Breast epithelium (tissue), 4 donors: ENCODE measurements at regions not wholly inside any gene's neighbourhood (a gene's known extent, or its start where the extent isn't known, plus 50 kb on each side); places are given as distances from the start of the nearest gene placed in this dataset.

Experiments
- DNase-seq, 2 donors: peaks; one replicate each; pipeline ENCODE4 v3.0.0-alpha.2; 2019; ENCODE audit warnings: low spot score in 2 of 2
- H3K27ac ChIP-seq, 2 donors: fragments of 200-600 bp; sonication (generic) in 1 of 2; one replicate each; pipeline ENCODE4 v1.5.1; 2016 to 2019; ENCODE audit warnings: mild to moderate bottlenecking in 1 of 2
- H3K27me3 ChIP-seq, 2 donors: fragments of 200-600 bp; sonication (generic) in 1 of 2; one replicate each; pipeline versions ENCODE4 v1.5.1 to v1.6.0; 2017 to 2019; ENCODE audit warnings: control low read depth in 1 of 2, mild to moderate bottlenecking in 1 of 2
- H3K36me3 ChIP-seq: fragments of 200-600 bp; one replicate; pipeline ENCODE4 v1.5.1; 2019
- H3K4me1 ChIP-seq, 2 donors: fragments of 200-600 bp; sonication (generic); one replicate each; pipeline ENCODE4 v1.5.1; 2016 to 2019; ENCODE audit warnings: control low read depth in 1 of 2
- H3K4me3 ChIP-seq, 3 donors: fragments of 200-600 bp; sonication (generic); 1 replicate in 2 of 3; 2 replicates in 1 of 3; pipeline ENCODE4 v1.5.1; 2016 to 2019; ENCODE audit warnings: mild to moderate bottlenecking in 3 of 3, moderate library complexity in 2 of 3
- H3K9me3 ChIP-seq, 2 donors: fragments of 200-600 bp; sonication (generic) in 1 of 2; one replicate each; pipeline ENCODE4 v1.5.1; 2016 to 2019; ENCODE audit warnings: control low read depth in 1 of 2
- POLR2A ChIP-seq: fragments of 450-650 bp; IDR thresholded peaks from one replicate; pipeline ENCODE4 v1.6.1; 2016; ENCODE audit warnings: antibody characterized with exemption, mild to moderate bottlenecking, moderate library complexity
- POLR2AphosphoS5 ChIP-seq, 3 donors: sonication (generic); formaldehyde crosslinking; IDR thresholded peaks; one replicate each; pipeline ENCODE4 v1.6.1; 2017; ENCODE audit warnings: antibody characterized with exemption in 3 of 3
- intact Hi-C: fragments of 100-400 bp; cut with DNase I; formaldehyde crosslinking; loops from one replicate; pipeline ENCODE4 v1.15.1; 2023; ENCODE audit warnings: low total_unique reads
- TF ChIP-seq, protein P1 (sequence below), 3 donors: fragments of 450-650 bp; IDR thresholded peaks; one replicate each; pipeline ENCODE4 v1.5.1; 2016 to 2017; ENCODE audit warnings: antibody characterized with exemption in 3 of 3, mild to moderate bottlenecking in 3 of 3, moderate library complexity in 3 of 3

DNA sequence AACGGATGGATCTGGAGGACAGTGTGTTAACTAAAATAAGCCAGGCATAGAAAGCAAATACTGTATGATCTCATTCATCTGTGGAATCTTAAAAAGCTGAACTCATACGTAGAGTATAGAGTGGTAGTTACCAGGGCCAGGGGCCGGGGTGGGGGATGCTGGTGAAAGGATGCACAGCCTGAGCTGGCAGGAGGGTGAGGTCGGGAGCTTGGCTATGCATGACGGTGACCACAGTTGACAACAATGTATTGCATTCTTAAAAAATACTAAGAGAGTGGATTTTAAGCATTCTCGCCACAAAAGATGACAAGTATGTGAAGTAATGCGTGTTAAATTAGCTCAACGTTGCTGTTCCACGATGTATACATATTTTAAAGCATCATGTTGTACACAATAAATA, 351.3 kb downstream of the TMEM121 start:
- Histone ChIP-seq H3K4me1 (no peaks in the 10 kb centered on the region), H3K4me3 (no peak overlapping the region), H3K27me3 (peaks cover 0 to 9% of the 10 kb centered on the region in 2 donors), H3K27ac (no peak overlapping the region), H3K36me3 (no peaks in the 10 kb centered on the region), H3K9me3 (peaks cover 0 to 4% of the 10 kb centered on the region in 2 donors)
- no peak for TF ChIP-seq POLR2AphosphoS5 (IDR thresholded peaks at IDR 0.05)
- TF ChIP-seq POLR2A, result no peak
- TF ChIP-seq, protein P1, sequence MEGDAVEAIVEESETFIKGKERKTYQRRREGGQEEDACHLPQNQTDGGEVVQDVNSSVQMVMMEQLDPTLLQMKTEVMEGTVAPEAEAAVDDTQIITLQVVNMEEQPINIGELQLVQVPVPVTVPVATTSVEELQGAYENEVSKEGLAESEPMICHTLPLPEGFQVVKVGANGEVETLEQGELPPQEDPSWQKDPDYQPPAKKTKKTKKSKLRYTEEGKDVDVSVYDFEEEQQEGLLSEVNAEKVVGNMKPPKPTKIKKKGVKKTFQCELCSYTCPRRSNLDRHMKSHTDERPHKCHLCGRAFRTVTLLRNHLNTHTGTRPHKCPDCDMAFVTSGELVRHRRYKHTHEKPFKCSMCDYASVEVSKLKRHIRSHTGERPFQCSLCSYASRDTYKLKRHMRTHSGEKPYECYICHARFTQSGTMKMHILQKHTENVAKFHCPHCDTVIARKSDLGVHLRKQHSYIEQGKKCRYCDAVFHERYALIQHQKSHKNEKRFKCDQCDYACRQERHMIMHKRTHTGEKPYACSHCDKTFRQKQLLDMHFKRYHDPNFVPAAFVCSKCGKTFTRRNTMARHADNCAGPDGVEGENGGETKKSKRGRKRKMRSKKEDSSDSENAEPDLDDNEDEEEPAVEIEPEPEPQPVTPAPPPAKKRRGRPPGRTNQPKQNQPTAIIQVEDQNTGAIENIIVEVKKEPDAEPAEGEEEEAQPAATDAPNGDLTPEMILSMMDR (IDR thresholded peaks at IDR 0.05), result no peak
- intact Hi-C loops, result loop anchor here (2.0 kb wide), 1 partner anchor 57 kb away; no protein-coding TSS in a partner anchor
- DNase-seq, result no peak

DNA sequence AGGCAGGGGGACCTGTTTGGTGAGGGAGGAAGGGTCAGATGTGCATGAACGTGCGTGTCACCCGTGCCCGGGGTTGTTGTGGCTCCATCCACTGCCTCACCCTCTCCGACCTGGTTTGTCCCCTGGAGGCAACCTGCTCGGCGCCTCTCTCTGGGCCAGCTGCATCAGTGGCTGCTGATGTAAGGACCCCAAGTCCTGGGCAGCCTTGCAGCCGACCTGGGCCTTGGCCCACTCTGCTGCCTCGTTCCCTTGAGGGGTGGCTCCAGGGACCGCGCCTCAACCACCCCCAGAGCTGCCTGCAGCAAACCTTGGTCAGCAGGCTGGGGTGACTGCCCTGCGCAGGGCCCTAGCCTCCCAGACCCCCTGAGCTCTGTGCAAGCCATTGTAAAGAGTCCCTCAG, 351.7 kb downstream of the TMEM121 start:
- Histone ChIP-seq H3K27me3 (peaks cover 0 to 9% of the 10 kb centered on the region in 2 donors), H3K4me3 (no peak overlapping the region), H3K36me3 (no peaks in the 10 kb centered on the region), H3K27ac (no peak overlapping the region), H3K4me1 (no peaks in the 10 kb centered on the region), H3K9me3 (peaks cover 0 to 4% of the 10 kb centered on the region in 2 donors)
- DNase-seq, result no peak
- intact Hi-C loops, result loop anchor here (2.0 kb wide), 1 partner anchor 57 kb away; no protein-coding TSS in a partner anchor
- TF ChIP-seq, protein P1 (IDR thresholded peaks at IDR 0.05), result no peak
- TF ChIP-seq POLR2A (no peak), POLR2AphosphoS5 (IDR thresholded peaks at IDR 0.05) (no peak)

DNA sequence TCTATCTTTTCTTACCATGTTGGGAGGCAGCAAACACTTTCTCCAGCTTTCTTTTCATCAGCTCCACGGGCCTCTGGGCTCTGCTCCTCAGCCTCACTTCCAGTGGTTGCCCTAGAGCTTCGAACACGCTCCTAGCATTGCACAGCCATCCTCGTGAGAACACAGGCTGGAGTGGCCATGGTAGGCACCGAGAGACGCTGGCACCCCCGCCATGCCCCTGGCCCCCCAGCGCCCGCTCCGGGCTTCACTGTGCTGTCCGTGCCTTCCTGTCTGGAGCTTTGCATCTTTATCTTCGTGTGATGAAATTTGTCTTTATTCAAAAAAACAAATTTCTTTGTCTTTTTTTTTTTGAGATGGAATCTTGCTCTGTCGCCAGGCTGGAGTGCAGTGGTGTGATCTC, 352.2 kb downstream of the TMEM121 start:
- Histone ChIP-seq H3K27me3 (peaks cover 0 to 9% of the 10 kb centered on the region in 2 donors), H3K27ac (no peak overlapping the region), H3K4me3 (no peak overlapping the region), H3K4me1 (no peaks in the 10 kb centered on the region), H3K36me3 (no peaks in the 10 kb centered on the region), H3K9me3 (peaks cover 0 to 4% of the 10 kb centered on the region in 2 donors)
- TF ChIP-seq POLR2AphosphoS5 (IDR thresholded peaks at IDR 0.05), result no peak
- TF ChIP-seq, protein P1 (IDR thresholded peaks at IDR 0.05), result no peak
- no peak for TF ChIP-seq POLR2A
- DNase-seq, result no peak
- intact Hi-C loops, result loop anchor here (2.0 kb wide), 1 partner anchor 58 kb away; no protein-coding TSS in a partner anchor

DNA sequence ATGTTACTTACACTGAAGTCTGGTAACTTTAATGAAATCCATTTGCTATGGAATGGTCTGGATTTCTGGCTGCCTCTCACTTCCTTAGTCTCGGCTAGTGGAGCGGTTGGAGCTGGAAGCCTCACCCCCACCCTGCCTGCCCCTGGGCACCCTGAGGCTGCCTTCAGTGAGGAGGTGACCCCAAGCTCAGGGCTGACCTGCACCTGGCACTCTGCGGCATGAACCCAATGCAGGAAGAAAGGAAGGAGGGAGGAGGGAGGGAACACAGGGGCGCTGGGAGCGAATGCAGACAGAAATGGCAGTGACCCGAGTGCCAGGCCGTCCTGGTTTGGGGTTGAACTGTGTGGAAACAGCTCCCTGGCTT, 353.1 kb downstream of the TMEM121 start:
- TF ChIP-seq POLR2AphosphoS5 (IDR thresholded peaks at IDR 0.05) (no peak), POLR2A (no peak)
- TF ChIP-seq, protein P1 (IDR thresholded peaks at IDR 0.05), result no peak
- H3K27me3 ChIP-seq, result peaks cover 0 to 9% of the 10 kb centered on the region in 2 donors

DNA sequence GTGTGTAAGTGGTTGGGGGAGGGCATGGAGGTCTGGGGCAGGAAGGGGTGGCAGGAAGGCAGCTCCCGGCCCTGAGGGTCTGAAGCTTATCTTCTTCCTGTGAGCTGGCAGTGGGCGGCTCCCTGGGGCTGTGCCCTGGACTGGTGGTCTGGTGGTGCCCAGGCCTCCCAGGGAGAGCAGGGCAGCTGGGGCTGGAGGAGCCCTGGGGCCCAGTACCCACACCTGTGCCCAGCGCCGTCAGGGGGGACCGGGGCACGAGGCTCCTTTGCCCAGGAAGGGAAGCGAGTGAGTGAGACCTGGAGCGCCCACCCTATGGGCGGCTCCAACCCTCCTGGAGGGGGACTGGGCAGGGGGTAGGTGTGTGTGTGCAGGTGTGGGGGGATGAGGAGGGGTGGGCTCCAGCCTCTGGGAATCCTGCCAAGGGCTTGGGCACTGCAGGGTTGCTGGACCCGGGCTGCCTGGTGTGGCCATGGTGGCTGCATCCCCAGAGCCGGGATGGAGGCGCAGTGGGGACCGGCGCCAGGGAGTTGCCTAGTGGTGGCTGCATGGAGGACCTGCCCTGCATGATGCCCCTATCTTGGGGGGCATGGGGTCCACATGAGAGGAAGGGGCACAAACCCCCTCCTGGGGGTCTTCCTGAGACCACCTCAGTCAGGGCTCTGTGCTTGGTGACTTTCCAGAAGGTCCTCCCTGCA, 353.6 kb downstream of the TMEM121 start:
- Histone ChIP-seq H3K27me3 (peaks cover 0 to 9% of the 10 kb centered on the region in 2 donors), H3K9me3 (peaks cover 0 to 4% of the 10 kb centered on the region in 2 donors), H3K36me3 (no peaks in the 10 kb centered on the region), H3K4me3 (no peak overlapping the region), H3K4me1 (no peaks in the 10 kb centered on the region), H3K27ac (no peak overlapping the region)
- TF ChIP-seq, protein P1 (IDR thresholded peaks at IDR 0.05), result no peak
- intact Hi-C loops, result loop anchor here (2.0 kb wide), 1 partner anchor 59 kb away; no protein-coding TSS in a partner anchor
- DNase-seq, result peak in 1 of 2 donors; percentile 47

More for the DNA sequence above, 353.1 kb downstream of the TMEM121 start:
- DNase-seq, result no peak
- Histone ChIP-seq H3K36me3 (no peaks in the 10 kb centered on the region), H3K9me3 (peaks cover 0 to 4% of the 10 kb centered on the region in 2 donors), H3K27ac (no peak overlapping the region), H3K4me3 (no peak overlapping the region), H3K4me1 (no peaks in the 10 kb centered on the region)
- intact Hi-C loops, result loop anchor here (2.0 kb wide), 1 partner anchor 59 kb away; no protein-coding TSS in a partner anchor
